ENCODE measurements at regions not wholly inside any gene's neighbourhood (a gene's known extent, or its start where the extent isn't known, plus 50 kb on each side); places are given as distances from the start of the nearest gene placed in this dataset.

DNA sequence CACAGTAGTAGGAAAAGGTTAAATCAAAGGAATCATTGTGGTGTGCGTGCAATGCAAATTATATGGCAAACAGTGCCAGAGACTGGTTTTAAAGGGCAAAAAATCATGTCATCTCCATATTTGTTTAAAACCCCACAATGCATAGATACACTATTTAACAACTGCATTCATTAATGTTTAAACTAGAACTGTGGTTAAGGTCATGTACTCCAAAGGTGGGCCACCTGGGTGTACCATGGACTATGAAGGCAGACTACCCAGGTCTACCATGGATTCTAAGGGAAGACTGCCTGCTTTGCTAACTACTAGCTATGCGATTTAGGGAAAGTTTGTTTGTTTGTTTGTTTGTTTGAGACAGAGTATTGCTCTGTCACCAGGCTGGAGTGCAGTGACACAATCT, 356.3 kb downstream of the ZEB2 start:
- TF ChIP-seq, protein P1, sequence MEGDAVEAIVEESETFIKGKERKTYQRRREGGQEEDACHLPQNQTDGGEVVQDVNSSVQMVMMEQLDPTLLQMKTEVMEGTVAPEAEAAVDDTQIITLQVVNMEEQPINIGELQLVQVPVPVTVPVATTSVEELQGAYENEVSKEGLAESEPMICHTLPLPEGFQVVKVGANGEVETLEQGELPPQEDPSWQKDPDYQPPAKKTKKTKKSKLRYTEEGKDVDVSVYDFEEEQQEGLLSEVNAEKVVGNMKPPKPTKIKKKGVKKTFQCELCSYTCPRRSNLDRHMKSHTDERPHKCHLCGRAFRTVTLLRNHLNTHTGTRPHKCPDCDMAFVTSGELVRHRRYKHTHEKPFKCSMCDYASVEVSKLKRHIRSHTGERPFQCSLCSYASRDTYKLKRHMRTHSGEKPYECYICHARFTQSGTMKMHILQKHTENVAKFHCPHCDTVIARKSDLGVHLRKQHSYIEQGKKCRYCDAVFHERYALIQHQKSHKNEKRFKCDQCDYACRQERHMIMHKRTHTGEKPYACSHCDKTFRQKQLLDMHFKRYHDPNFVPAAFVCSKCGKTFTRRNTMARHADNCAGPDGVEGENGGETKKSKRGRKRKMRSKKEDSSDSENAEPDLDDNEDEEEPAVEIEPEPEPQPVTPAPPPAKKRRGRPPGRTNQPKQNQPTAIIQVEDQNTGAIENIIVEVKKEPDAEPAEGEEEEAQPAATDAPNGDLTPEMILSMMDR (conservative IDR thresholded peaks at IDR 0.05): no peak
- no peak for TF ChIP-seq ZFX (IDR thresholded peaks at IDR 0.05)

All from C4-2B (cell line).